Kidney epithelial cell (primary cell): ENCODE measurements at regions not wholly inside any gene's neighbourhood (a gene's known extent, or its start where the extent isn't known, plus 50 kb on each side); places are given as distances from the start of the nearest gene placed in this dataset.

Experiments used
- DNase-seq: peaks from one replicate; pipeline ENCODE4 v3.0.0-alpha.2; 2010; ENCODE audit warnings: low read depth
- H3K27me3 ChIP-seq: 2 replicates; pipeline ENCODE4 v1.6.0; 2011; ENCODE audit warnings: low read length; ENCODE audit not compliant: control insufficient read depth, insufficient read depth
- H3K36me3 ChIP-seq: 2 replicates; pipeline ENCODE4 v1.5.1; 2011; ENCODE audit warnings: low read length; ENCODE audit not compliant: control insufficient read depth, insufficient read depth
- H3K4me3 ChIP-seq: 2 replicates; pipeline ENCODE4 v1.5.1; 2011; ENCODE audit warnings: low read depth, mild to moderate bottlenecking, control low read depth, low read length
- CTCF ChIP-seq: IDR thresholded peaks from 2 replicates; pipeline ENCODE4 v1.5.1; 2011; ENCODE audit warnings: mild to moderate bottlenecking, moderate library complexity, low read length, control low read depth, inconsistent platforms; ENCODE audit not compliant: insufficient read depth, poor library complexity, severe bottlenecking

- DNase-seq: no peak
- H3K27me3 ChIP-seq: no peaks in the 10 kb centered on the region
- no peaks in the 10 kb centered on the region for H3K36me3 ChIP-seq
- H3K4me3 ChIP-seq: no peak overlapping the region
- TF ChIP-seq CTCF: no peak
Measured at GRCh38 chrX:96619588-96619987, 65.1 kb upstream of the DIAPH2 start.

- H3K27me3 ChIP-seq: no peaks in the 10 kb centered on the region
- H3K4me3 ChIP-seq: no peak overlapping the region
- no peaks in the 10 kb centered on the region for H3K36me3 ChIP-seq
- TF ChIP-seq CTCF: no peak
- no peak for DNase-seq
Measured at GRCh38 chrX:96621811-96622210, 62.8 kb upstream of the DIAPH2 start.
